GM12878 (cell line): ENCODE measurements at regions not wholly inside any gene's neighbourhood (a gene's known extent, or its start where the extent isn't known, plus 50 kb on each side); places are given as distances from the start of the nearest gene placed in this dataset.

Source experiments
- ATAC-seq: fragments of 200-7000 bp; cut with Tn5 transposase; 3 replicates; pipeline ENCODE4 v1.9.1; 2020; ENCODE audit warnings: mild to moderate bottlenecking, moderate library complexity
- BruUV-seq: library from RNA; stranded (reverse); fragments of 400-500 nt; replicated peaks from 2 replicates; lab custom pipeline; 2021; lab: Mats Ljungman, UMichigan
- CTCF ChIA-PET: fragments of 300-600 bp; sonication (Branson Sonifier 250); formaldehyde crosslinking; extraction: SDS; loops from one replicate; lab custom pipeline; 2021; ENCODE audit warnings: inconsistent platforms; lab: Yijun Ruan, JAX
- POLR2A ChIA-PET: fragments of 350-600 bp; formaldehyde crosslinking; extraction: SDS; loops from one replicate; lab custom pipeline; 2021; ENCODE audit warnings: inconsistent platforms; lab: Charles Lee
- RAD21 ChIA-PET: fragments of 300-600 bp; sonication (Branson Sonifier 250); formaldehyde crosslinking; loops from one replicate; lab custom pipeline; 2023; ENCODE audit warnings: antibody characterized with exemption; ENCODE audit not compliant: unreplicated experiment; lab: Charles Lee
- SMC1A ChIA-PET: fragments of 300-600 bp; sonication (Branson Sonifier 250); formaldehyde crosslinking; loops from one replicate; lab custom pipeline; 2023; ENCODE audit not compliant: unreplicated experiment, uncharacterized antibody; lab: Charles Lee
- DNase-seq: peaks from one replicate; pipeline ENCODE4 v3.0.0-alpha.2; 2011; ENCODE audit warnings: low read depth, low spot score
- FAIRE-seq: peaks from 3 replicates; lab custom pipeline; 2011; peaks lifted over from hg19 to GRCh38; lab: Jason Lieb, UNC
- H2AFZ ChIP-seq: 2 replicates; pipeline ENCODE4 v1.6.0; 2011; ENCODE audit warnings: low read depth, low read length, control low read depth; ENCODE audit not compliant: control insufficient read depth
- H3K27ac ChIP-seq: 2 replicates; pipeline ENCODE4 v1.5.1; 2011; ENCODE audit warnings: control low read depth; ENCODE audit not compliant: control insufficient read depth, insufficient read depth
- H3K27me3 ChIP-seq, 2 experiments: replicated peaks in 1 of 2; 2 replicates each; pipeline versions ENCODE4 v1.6.0 to v1.6.1; 2011; ENCODE audit warnings: low read length in 1 of 2; ENCODE audit not compliant: control insufficient read depth in 2 of 2, insufficient read depth in 2 of 2
- H3K36me3 ChIP-seq, 2 experiments: 2 replicates each; pipeline ENCODE4 v1.5.1; 2011; ENCODE audit warnings: low read length in 1 of 2; ENCODE audit not compliant: control insufficient read depth in 2 of 2, insufficient read depth in 2 of 2
- H3K4me1 ChIP-seq: 2 replicates; pipeline ENCODE4 v1.6.1; 2011; ENCODE audit warnings: mild to moderate bottlenecking, low read length, moderate library complexity, mixed read lengths; ENCODE audit not compliant: control insufficient read depth, insufficient read depth
- H3K4me2 ChIP-seq: 2 replicates; pipeline ENCODE4 v1.6.0; 2011; ENCODE audit warnings: control low read depth; ENCODE audit not compliant: control insufficient read depth, insufficient read depth
- H3K4me3 ChIP-seq: fragments of 200-600 bp; sonication (generic); 2 replicates; pipeline ENCODE4 v1.5.1; 2016
- H3K79me2 ChIP-seq: 2 replicates; pipeline ENCODE4 v1.6.0; 2011; ENCODE audit warnings: low read length; ENCODE audit not compliant: control insufficient read depth, insufficient read depth
- H3K9ac ChIP-seq: 2 replicates; pipeline ENCODE4 v1.8.0; 2011; ENCODE audit warnings: low read length, control low read depth, mixed read lengths; ENCODE audit not compliant: control insufficient read depth, insufficient read depth
- H3K9me3 ChIP-seq: replicated peaks from 3 replicates; pipeline ENCODE4 v1.5.1; 2011; ENCODE audit warnings: mild to moderate bottlenecking, low read length; ENCODE audit not compliant: control insufficient read depth, insufficient read depth
- H4K20me1 ChIP-seq: 2 replicates; pipeline ENCODE4 v1.6.0; 2011; ENCODE audit not compliant: control insufficient read depth, insufficient read depth
- BACH1 ChIP-seq: fragments of 450-650 bp; IDR thresholded peaks from 2 replicates; pipeline ENCODE4 v1.6.1; 2017; ENCODE audit warnings: mild to moderate bottlenecking, borderline replicate concordance
- HDAC6 ChIP-seq: fragments of 200-600 bp; sonication (generic); IDR thresholded peaks from one replicate; pipeline ENCODE4 v1.8.0; 2017; ENCODE audit warnings: antibody characterized with exemption; ENCODE audit not compliant: unreplicated experiment
- IKZF1 ChIP-seq: fragments of 450-650 bp; conservative IDR thresholded peaks from 2 replicates; pipeline ENCODE4 v1.6.1; 2017; ENCODE audit warnings: antibody characterized with exemption, mild to moderate bottlenecking
- KDM1A ChIP-seq: fragments of 200-600 bp; sonication (generic); IDR thresholded peaks from 2 replicates; pipeline ENCODE4 v1.6.1; 2016; ENCODE audit warnings: borderline replicate concordance
- MEF2A ChIP-seq: IDR thresholded peaks from 2 replicates; pipeline ENCODE4 v1.6.1; 2011; ENCODE audit warnings: low read depth, mild to moderate bottlenecking, low read length, moderate library complexity; ENCODE audit not compliant: insufficient read depth
- WRNIP1 ChIP-seq: IDR thresholded peaks from 2 replicates; pipeline ENCODE4 v1.6.1; 2011; ENCODE audit warnings: low read depth, low read length, improper control_type of control experiment, borderline replicate concordance
- WGBS: methylation state at CpG from one replicate; pipeline ENCODE4 v1.1.6; 2016; ENCODE audit warnings: low lambda C conversion rate; ENCODE audit not compliant: insufficient replicate concordance, insufficient coverage; ENCODE audit errors: missing lambda C conversion rate; 5-methylcytosine and 5-hydroxymethylcytosine counted together
- in situ Hi-C: fragments of 300-500 bp; cut with MboI; formaldehyde crosslinking; loops from 9 replicates; pipeline ENCODE4 v1.14.3; 2018; ENCODE audit warnings: mixed read lengths
- intact Hi-C: fragments of 100-400 bp; cut with micrococcal nuclease; formaldehyde crosslinking; loops from one replicate; pipeline ENCODE4 v1.14.2; 2022; ENCODE audit not compliant: unreplicated experiment

DNA sequence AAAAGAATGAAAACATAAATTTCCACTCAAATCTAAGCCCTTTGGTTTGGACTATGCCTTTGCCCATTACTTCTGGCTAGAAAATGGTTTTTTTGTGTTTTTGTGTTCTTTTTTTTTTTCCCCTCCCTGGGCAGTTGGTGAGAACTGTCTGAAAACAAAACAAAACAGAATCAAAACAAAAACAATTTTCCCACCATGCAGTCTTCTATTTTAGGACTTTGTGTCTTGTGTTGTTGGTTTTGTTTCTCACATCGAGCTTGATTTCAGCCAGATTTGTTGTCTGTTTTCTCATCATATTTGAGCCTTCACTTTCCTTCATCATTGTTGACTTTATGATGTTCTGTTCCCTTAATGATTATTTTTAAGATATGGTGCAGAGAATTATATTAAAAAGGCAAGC is 206.3 kb downstream of the MACC1 start:
- BruUV-seq = no TSS peak
- WGBS = 67% methylated on average over 1 of the region's 1 CpG
- RAD21 ChIA-PET = interaction anchor here (1.3 kb wide), 1 partner anchor 11 kb away, joined by 6 read pairs; no protein-coding TSS in a partner anchor
- DNase-seq (peak; percentile 35), ATAC-seq (no peak), FAIRE-seq (no peak)
- POLR2A ChIA-PET = no interaction called here
- no peak overlapping the region for H3K9ac ChIP-seq
- H3K4me3 ChIP-seq = no peak overlapping the region
- in situ Hi-C loops (no loop called here), intact Hi-C loops (no loop called here)
- no peak overlapping the region for H3K27ac ChIP-seq
- H3K27me3 ChIP-seq = no peaks in the 10 kb centered on the region
- H3K9me3 ChIP-seq = no peaks in the 10 kb centered on the region; the same call in 2 of the 3 replicates
- no peaks in the 10 kb centered on the region for H3K79me2 ChIP-seq
- H3K36me3 ChIP-seq = no peaks in the 10 kb centered on the region; a peak in 1 of 4 replicates
- SMC1A ChIA-PET = interaction anchor here (1.1 to 2.8 kb wide), 3 partner anchors 10 to 379 kb away, joined by 3 to 17 read pairs (median 4); no protein-coding TSS in a partner anchor
- no peaks in the 10 kb centered on the region for H4K20me1 ChIP-seq
- H3K4me1 ChIP-seq = peaks cover 3% of the 10 kb centered on the region; the same call in 1 of the 2 replicates
- CTCF ChIA-PET = interaction anchor here (1.1 to 1.8 kb wide), 3 partner anchors 11 to 435 kb away, joined by 3 to 10 read pairs (median 5); no protein-coding TSS in a partner anchor
- no peak overlapping the region for H3K4me2 ChIP-seq
- H2AFZ ChIP-seq = no peak overlapping the region
- TF ChIP-seq WRNIP1 (no peak), MEF2A (peak; percentile 43; the same call in 1 of the 2 replicates)

DNA sequence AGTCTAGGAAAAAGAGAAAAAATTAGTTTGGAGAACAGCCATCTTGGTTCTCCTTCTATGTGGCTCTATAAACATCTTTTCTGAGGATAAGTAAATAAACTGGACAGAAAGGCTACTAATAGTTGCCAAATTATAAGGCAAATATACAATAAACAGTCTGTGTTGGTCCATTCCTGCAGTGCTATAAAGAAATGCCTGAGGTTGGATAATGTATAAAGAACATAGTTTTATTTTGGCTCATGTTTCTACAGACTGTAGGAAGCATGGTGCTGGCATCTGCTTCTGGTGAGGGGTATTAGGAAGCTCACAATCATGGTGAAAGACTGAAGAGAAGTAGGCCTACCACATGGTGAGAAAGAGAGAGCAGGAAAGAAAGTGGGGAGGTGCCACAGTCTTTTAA is 209.7 kb downstream of the MACC1 start:
- POLR2A ChIA-PET = no interaction called here
- H2AFZ ChIP-seq = no peak overlapping the region
- no peaks in the 10 kb centered on the region; a peak in 1 of 4 replicates for H3K36me3 ChIP-seq
- no peak overlapping the region for H3K4me3 ChIP-seq
- H3K4me2 ChIP-seq = no peak overlapping the region
- peaks cover 3% of the 10 kb centered on the region; the same call in 1 of the 2 replicates for H3K4me1 ChIP-seq
- H3K9me3 ChIP-seq = no peaks in the 10 kb centered on the region
- TF ChIP-seq HDAC6 = no peak
- TF ChIP-seq IKZF1 = no peak
- TF ChIP-seq BACH1 = no peak
- no peak for TF ChIP-seq KDM1A
- in situ Hi-C loops = no loop called here
- intact Hi-C loops = no loop called here
- no peaks in the 10 kb centered on the region for H4K20me1 ChIP-seq
- CTCF ChIA-PET = interaction anchor here (0.9 to 1.6 kb wide), 2 partner anchors 15 to 25 kb away, joined by 3 read pairs; no protein-coding TSS in a partner anchor
- no peaks in the 10 kb centered on the region for H3K79me2 ChIP-seq
- DNase-seq (no peak), ATAC-seq (no peak), FAIRE-seq (no peak)
- no peaks in the 10 kb centered on the region for H3K27me3 ChIP-seq
- RAD21 ChIA-PET = interaction anchor here (0.7 kb wide), 1 partner anchor 15 kb away, joined by 3 read pairs; no protein-coding TSS in a partner anchor
- SMC1A ChIA-PET = interaction anchor here (0.9 to 1.3 kb wide), 4 partner anchors 8 to 26 kb away, joined by 3 to 5 read pairs (median 4); no protein-coding TSS in a partner anchor
- no peak overlapping the region for H3K9ac ChIP-seq
- H3K27ac ChIP-seq = no peak overlapping the region
- BruUV-seq = no TSS peak
